HEK293 (cell line): ENCODE measurements at regions not wholly inside any gene's neighbourhood (a gene's known extent, or its start where the extent isn't known, plus 50 kb on each side); places are given as distances from the start of the nearest gene placed in this dataset.

Experiments used
- CTCF ChIA-PET: fragments of 350-600 bp; formaldehyde crosslinking; extraction: SDS; loops from one replicate; lab custom pipeline; 2021; ENCODE audit warnings: antibody characterized with exemption; lab: Yijun Ruan, JAX
- POLR2A ChIA-PET: fragments of 300-600 bp; formaldehyde crosslinking; extraction: SDS; loops from one replicate; lab custom pipeline; 2020; ENCODE audit warnings: antibody characterized with exemption, inconsistent platforms; lab: Yijun Ruan, JAX
- H3K27ac ChIP-seq: fragments of 200-500 bp; sonication (Bioruptor generic); 2 replicates; pipeline ENCODE4 v1.5.1; 2014; ENCODE audit warnings: low read depth, low read length, control low read depth, inconsistent platforms; ENCODE audit errors: extremely low read depth
- H3K36me3 ChIP-seq, 2 experiments: fragments of 200-500 bp in 1 of 2; sonication (Bioruptor generic) in 1 of 2; 1 replicate in 1 of 2; 2 replicates in 1 of 2; pipeline ENCODE4 v1.5.1; 2014 to 2017; ENCODE audit warnings: inconsistent platforms in 2 of 2, low read length in 2 of 2; ENCODE audit not compliant: control insufficient read depth in 2 of 2, insufficient read depth in 1 of 2
- H3K4me1 ChIP-seq: fragments of 200-500 bp; sonication (Bioruptor generic); 2 replicates; pipeline ENCODE4 v1.5.1; 2014; ENCODE audit warnings: mild to moderate bottlenecking, low read length, inconsistent platforms; ENCODE audit not compliant: control insufficient read depth, insufficient read depth
- H3K4me3 ChIP-seq: 2 replicates; pipeline ENCODE4 v1.5.1; 2011; ENCODE audit warnings: low read depth, mild to moderate bottlenecking, control low read depth, low read length, moderate library complexity
- H3K9me3 ChIP-seq: fragments of 200-500 bp; sonication (Bioruptor generic); 2 replicates; pipeline ENCODE4 v1.5.1; 2014; ENCODE audit warnings: low read depth, low read length, inconsistent platforms; ENCODE audit not compliant: control insufficient read depth, insufficient read depth
- EGR2 ChIP-seq: fragments of 450-650 bp; formaldehyde crosslinking; IDR thresholded peaks from 2 replicates; pipeline ENCODE4 v1.5.1; 2016; ENCODE audit warnings: low read depth, missing biosample characterization, missing genetic modification characterization
- GFI1B ChIP-seq: fragments of 450-650 bp; formaldehyde crosslinking; IDR thresholded peaks from 2 replicates; pipeline ENCODE4 v1.5.1; 2016; ENCODE audit warnings: missing biosample characterization, missing genetic modification characterization
- ZBTB17 ChIP-seq: fragments of 450-650 bp; formaldehyde crosslinking; IDR thresholded peaks from 2 replicates; pipeline ENCODE4 v1.5.1; 2016; ENCODE audit warnings: missing biosample characterization, missing genetic modification characterization
- ZBTB20 ChIP-seq: fragments of 450-650 bp; formaldehyde crosslinking; IDR thresholded peaks from 2 replicates; pipeline ENCODE4 v1.5.1; 2016; ENCODE audit warnings: missing biosample characterization, missing genetic modification characterization
- ZBTB48 ChIP-seq: fragments of 450-650 bp; formaldehyde crosslinking; IDR thresholded peaks from 2 replicates; pipeline ENCODE4 v1.5.1; 2016; ENCODE audit warnings: missing biosample characterization, missing genetic modification characterization
- ZFP37 ChIP-seq: fragments of 450-650 bp; formaldehyde crosslinking; IDR thresholded peaks from 2 replicates; pipeline ENCODE4 v1.5.1; 2016; ENCODE audit warnings: missing biosample characterization, missing genetic modification characterization
- ZNF146 ChIP-seq: fragments of 450-650 bp; formaldehyde crosslinking; IDR thresholded peaks from 2 replicates; pipeline ENCODE4 v1.5.1; 2016; ENCODE audit warnings: missing biosample characterization, missing genetic modification characterization
- ZNF16 ChIP-seq: fragments of 450-650 bp; formaldehyde crosslinking; IDR thresholded peaks from 2 replicates; pipeline ENCODE4 v1.5.1; 2016; ENCODE audit warnings: low read depth, missing biosample characterization, missing genetic modification characterization
- ZNF202 ChIP-seq: fragments of 450-650 bp; formaldehyde crosslinking; IDR thresholded peaks from 2 replicates; pipeline ENCODE4 v1.5.1; 2016; ENCODE audit warnings: missing biosample characterization, missing genetic modification characterization, borderline replicate concordance
- ZNF311 ChIP-seq: fragments of 450-650 bp; formaldehyde crosslinking; IDR thresholded peaks from 2 replicates; pipeline ENCODE4 v1.5.1; 2017; ENCODE audit warnings: missing biosample characterization, missing genetic modification characterization, borderline replicate concordance
- ZNF391 ChIP-seq: fragments of 450-650 bp; formaldehyde crosslinking; IDR thresholded peaks from 2 replicates; pipeline ENCODE4 v1.5.1; 2016; ENCODE audit warnings: low read depth, missing biosample characterization, missing genetic modification characterization, borderline replicate concordance
- ZNF426 ChIP-seq: fragments of 450-650 bp; formaldehyde crosslinking; IDR thresholded peaks from 2 replicates; pipeline ENCODE4 v1.5.1; 2017; ENCODE audit warnings: missing biosample characterization, missing genetic modification characterization, mild to moderate bottlenecking, inconsistent platforms, moderate library complexity
- ZNF660 ChIP-seq: fragments of 450-650 bp; IDR thresholded peaks from 2 replicates; pipeline ENCODE4 v1.5.1; 2018; ENCODE audit warnings: missing biosample characterization, mild to moderate bottlenecking, missing genetic modification characterization
- ZSCAN23 ChIP-seq: fragments of 450-650 bp; formaldehyde crosslinking; IDR thresholded peaks from 2 replicates; pipeline ENCODE4 v1.5.1; 2016; ENCODE audit warnings: missing biosample characterization, missing genetic modification characterization
- TF ChIP-seq, protein P1 (sequence below): sonication (generic); formaldehyde crosslinking; IDR thresholded peaks from 2 replicates; pipeline ENCODE4 v1.8.1; 2022; ENCODE audit warnings: mild to moderate bottlenecking, moderate library complexity, missing genetic modification reagents
- TF ChIP-seq, protein P2 (sequence below): fragments of 450-650 bp; formaldehyde crosslinking; IDR thresholded peaks from 2 replicates; pipeline ENCODE4 v1.5.1; 2016; ENCODE audit warnings: missing biosample characterization, missing genetic modification characterization, low read depth
- TF ChIP-seq, protein P3 (sequence below): fragments of 450-650 bp; formaldehyde crosslinking; IDR thresholded peaks from 2 replicates; pipeline ENCODE4 v1.5.1; 2016; ENCODE audit warnings: missing biosample characterization, missing genetic modification characterization, borderline replicate concordance
- TF ChIP-seq, protein P4 (sequence below): IDR thresholded peaks from 2 replicates; pipeline ENCODE4 v1.6.1; 2011; ENCODE audit warnings: mild to moderate bottlenecking, low read depth, low read length, borderline replicate concordance
- TF ChIP-seq, protein P5 (sequence below): fragments of 450-650 bp; formaldehyde crosslinking; IDR thresholded peaks from 2 replicates; pipeline ENCODE4 v1.5.1; 2016; ENCODE audit warnings: missing biosample characterization, missing genetic modification characterization

DNA sequence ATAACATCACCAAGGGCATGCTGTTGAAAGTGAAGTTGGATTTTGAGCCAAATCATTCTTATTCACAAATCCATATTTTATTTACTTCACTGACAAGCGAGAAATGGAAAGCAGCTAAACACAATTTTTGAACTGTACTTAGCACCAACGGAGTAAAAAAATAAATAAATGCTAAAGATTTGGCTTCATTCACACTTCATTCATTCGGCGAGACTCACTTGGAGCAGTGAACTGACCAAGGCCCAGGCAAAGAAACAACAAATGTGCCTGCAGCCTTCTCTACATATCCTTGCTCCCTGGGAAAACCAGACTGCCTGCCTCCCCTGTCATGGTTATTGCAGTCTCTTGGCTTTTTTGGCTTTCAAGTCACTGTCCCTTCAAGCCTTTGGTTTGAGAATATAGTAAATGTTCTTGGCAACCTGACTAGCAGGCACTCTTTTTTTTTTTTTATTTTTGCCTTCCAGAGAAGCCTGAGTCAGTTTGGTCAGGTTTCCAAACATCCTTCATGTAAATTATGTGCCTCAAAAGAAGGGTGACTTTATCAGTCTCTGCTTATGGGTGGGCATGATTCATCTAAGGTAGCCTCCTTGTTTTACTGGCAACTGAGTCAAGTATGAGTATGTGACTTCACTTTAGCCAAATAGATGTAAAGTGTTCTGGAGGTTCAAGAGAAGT is 177.6 kb upstream of the MEOX2 start (continued):
- TF ChIP-seq ZFP37 (tag by site-specific recombination) (no peak), ZSCAN23 (tag by site-specific recombination) (no peak), ZNF311 (tag by site-specific recombination) (no peak), ZNF202 (no peak), ZBTB48 (tag by site-specific recombination) (no peak), EGR2 (tag by site-specific recombination) (no peak)
- TF ChIP-seq, protein P1, sequence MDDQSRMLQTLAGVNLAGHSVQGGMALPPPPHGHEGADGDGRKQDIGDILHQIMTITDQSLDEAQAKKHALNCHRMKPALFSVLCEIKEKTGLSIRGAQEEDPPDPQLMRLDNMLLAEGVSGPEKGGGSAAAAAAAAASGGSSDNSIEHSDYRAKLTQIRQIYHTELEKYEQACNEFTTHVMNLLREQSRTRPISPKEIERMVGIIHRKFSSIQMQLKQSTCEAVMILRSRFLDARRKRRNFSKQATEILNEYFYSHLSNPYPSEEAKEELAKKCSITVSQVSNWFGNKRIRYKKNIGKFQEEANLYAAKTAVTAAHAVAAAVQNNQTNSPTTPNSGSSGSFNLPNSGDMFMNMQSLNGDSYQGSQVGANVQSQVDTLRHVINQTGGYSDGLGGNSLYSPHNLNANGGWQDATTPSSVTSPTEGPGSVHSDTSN (CRISPR knock-in tag) = no peak
- TF ChIP-seq, protein P2, sequence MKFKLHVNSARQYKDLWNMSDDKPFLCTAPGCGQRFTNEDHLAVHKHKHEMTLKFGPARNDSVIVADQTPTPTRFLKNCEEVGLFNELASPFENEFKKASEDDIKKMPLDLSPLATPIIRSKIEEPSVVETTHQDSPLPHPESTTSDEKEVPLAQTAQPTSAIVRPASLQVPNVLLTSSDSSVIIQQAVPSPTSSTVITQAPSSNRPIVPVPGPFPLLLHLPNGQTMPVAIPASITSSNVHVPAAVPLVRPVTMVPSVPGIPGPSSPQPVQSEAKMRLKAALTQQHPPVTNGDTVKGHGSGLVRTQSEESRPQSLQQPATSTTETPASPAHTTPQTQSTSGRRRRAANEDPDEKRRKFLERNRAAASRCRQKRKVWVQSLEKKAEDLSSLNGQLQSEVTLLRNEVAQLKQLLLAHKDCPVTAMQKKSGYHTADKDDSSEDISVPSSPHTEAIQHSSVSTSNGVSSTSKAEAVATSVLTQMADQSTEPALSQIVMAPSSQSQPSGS = no peak

DNA sequence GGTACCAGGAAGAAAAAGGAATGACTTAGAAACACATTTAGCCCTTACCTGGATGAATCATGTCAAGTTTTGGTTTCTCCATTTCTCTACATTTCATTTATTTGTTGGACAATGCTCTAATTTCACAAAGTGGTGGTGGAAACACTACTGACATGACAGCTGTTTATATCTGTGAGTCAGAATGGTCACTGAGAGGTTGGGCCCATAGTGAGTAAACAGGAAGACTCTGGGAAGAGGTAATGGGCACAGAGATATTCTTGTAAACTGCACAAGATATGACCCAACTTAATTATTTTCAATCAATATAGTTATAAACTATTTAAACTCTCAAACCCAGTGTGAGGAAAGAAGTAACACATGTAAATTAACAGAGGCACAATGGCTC is 176.3 kb upstream of the MEOX2 start:
- ChIA-PET CTCF (no interaction called here), POLR2A (no interaction called here)
- H3K9me3 ChIP-seq = no peaks in the 10 kb centered on the region
- H3K36me3 ChIP-seq = no peaks in the 10 kb centered on the region
- no peak overlapping the region for H3K4me3 ChIP-seq
- no peak overlapping the region for H3K27ac ChIP-seq
- TF ChIP-seq ZBTB20 (no peak), GFI1B (tag by site-specific recombination) (no peak), ZBTB17 (tag by site-specific recombination) (no peak), ZNF391 (tag by site-specific recombination) (no peak), ZNF16 (tag by site-specific recombination) (no peak), ZNF146 (no peak), ZNF660 (tag by site-specific recombination) (no peak)
- TF ChIP-seq, protein P3, sequence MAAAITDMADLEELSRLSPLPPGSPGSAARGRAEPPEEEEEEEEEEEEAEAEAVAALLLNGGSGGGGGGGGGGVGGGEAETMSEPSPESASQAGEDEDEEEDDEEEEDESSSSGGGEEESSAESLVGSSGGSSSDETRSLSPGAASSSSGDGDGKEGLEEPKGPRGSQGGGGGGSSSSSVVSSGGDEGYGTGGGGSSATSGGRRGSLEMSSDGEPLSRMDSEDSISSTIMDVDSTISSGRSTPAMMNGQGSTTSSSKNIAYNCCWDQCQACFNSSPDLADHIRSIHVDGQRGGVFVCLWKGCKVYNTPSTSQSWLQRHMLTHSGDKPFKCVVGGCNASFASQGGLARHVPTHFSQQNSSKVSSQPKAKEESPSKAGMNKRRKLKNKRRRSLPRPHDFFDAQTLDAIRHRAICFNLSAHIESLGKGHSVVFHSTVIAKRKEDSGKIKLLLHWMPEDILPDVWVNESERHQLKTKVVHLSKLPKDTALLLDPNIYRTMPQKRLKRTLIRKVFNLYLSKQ (tag by site-specific recombination) = no peak
- TF ChIP-seq, protein P4, sequence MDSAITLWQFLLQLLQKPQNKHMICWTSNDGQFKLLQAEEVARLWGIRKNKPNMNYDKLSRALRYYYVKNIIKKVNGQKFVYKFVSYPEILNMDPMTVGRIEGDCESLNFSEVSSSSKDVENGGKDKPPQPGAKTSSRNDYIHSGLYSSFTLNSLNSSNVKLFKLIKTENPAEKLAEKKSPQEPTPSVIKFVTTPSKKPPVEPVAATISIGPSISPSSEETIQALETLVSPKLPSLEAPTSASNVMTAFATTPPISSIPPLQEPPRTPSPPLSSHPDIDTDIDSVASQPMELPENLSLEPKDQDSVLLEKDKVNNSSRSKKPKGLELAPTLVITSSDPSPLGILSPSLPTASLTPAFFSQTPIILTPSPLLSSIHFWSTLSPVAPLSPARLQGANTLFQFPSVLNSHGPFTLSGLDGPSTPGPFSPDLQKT = no peak
- no peaks in the 10 kb centered on the region for H3K4me1 ChIP-seq

DNA sequence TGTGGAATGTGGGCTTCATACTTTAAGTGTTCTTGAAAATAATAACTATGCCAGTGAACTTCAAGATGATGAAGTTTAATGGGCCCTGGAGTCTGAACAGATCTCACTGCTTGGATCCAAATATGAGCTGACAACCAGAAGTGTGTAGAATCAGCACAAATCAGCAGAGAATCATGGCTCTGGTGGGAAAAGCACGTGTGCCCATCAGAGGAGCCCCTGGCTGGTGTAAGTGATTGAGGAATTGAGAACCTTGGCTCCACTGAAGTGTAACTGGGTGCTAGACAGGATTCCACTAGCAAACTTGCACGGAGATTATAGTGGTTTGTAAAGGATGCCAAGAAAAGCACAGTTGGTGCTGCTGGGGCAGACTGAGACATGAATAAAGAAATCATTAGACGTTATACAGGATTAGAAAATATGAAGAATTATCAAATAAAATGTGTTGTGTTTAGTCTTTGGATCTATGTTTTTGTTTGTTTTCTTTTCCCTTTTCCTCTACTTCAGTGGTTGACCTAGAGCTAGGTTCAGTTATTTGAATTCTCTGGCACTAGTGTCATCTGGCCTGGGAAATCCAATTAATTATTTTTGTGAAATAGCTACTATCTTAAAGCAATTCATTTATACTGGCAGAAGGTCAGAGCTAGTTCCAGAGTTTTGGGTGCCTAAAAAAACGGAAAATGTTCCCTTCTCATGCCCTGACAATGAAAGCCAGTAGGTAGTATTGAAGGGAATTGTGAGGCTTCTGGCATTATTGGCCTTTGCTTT is 175.7 kb upstream of the MEOX2 start:
- Histone ChIP-seq H3K9me3 (no peaks in the 10 kb centered on the region), H3K4me3 (no peak overlapping the region), H3K27ac (no peak overlapping the region), H3K4me1 (no peaks in the 10 kb centered on the region), H3K36me3 (no peaks in the 10 kb centered on the region)
- TF ChIP-seq, protein P5, sequence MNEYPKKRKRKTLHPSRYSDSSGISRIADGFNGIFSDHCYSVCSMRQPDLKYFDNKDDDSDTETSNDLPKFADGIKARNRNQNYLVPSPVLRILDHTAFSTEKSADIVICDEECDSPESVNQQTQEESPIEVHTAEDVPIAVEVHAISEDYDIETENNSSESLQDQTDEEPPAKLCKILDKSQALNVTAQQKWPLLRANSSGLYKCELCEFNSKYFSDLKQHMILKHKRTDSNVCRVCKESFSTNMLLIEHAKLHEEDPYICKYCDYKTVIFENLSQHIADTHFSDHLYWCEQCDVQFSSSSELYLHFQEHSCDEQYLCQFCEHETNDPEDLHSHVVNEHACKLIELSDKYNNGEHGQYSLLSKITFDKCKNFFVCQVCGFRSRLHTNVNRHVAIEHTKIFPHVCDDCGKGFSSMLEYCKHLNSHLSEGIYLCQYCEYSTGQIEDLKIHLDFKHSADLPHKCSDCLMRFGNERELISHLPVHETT (tag by site-specific recombination) = no peak
- TF ChIP-seq ZNF426 = no peak
- TF ChIP-seq, protein P1 (CRISPR knock-in tag) = no peak
- ChIA-PET CTCF (no interaction called here), POLR2A (no interaction called here)
